ENCODE measurements at regions not wholly inside any gene's neighbourhood (a gene's known extent, or its start where the extent isn't known, plus 50 kb on each side); places are given as distances from the start of the nearest gene placed in this dataset.
"Not testable (repeated sequence)": the region's sequence is repeated elsewhere in the genome, so short reads cannot be mapped to it uniquely, and the experiment has no call there.

DNA sequence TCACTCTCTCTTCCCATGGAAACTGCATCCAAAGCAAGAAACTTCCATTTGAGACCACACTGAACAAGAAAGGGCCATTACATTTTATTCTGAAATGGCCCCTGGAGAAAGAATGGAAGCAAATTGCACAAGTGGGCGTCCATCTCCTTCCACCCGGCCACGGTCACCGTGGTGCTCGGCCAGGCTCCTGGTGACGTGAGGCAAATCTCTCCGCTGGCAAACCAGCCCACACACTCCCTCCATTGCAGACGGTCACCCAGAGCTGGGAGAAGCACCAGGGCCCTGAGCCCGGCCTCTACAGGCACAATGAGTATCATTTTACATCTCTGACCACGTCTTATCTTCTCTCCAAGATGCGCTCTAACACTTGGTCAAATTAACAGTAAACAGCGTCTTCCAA is 126.1 kb upstream of the FAM20C start:
- Histone ChIP-seq H3K36me3 (ENCODE audit: insufficient read depth, insufficient read length, low read length) (no peaks in the 10 kb centered on the region), H3K4me3 (ENCODE audit: insufficient read length, low read depth) (no peak overlapping the region), H3K27me3 (ENCODE audit: insufficient read depth, insufficient read length) (no peaks in the 10 kb centered on the region), H3K4me1 (ENCODE audit: insufficient read depth, insufficient read length) (peaks cover 13% of the 10 kb centered on the region), H3K9me3 (ENCODE audit: insufficient read depth, low read length) (no peaks in the 10 kb centered on the region; the same call in 1 of the 2 replicates), H3K9ac (ENCODE audit: insufficient read length, low read depth) (no peak overlapping the region)
- no peak for DNase-seq (ENCODE audit: low read depth, low spot score)
- TF ChIP-seq ZNF274 (IDR thresholded peaks at IDR 0.05; ENCODE audit: low read depth, low read length) (no peak), YY1 (IDR thresholded peaks at IDR 0.05; ENCODE audit: insufficient read depth, insufficient read length) (no peak), SUZ12 (IDR thresholded peaks at IDR 0.05; ENCODE audit: extremely low read depth, insufficient read depth, insufficient read length) (no peak)

GRCh38 chr7:66741-67140 is 125.6 kb upstream of the FAM20C start:
- Histone ChIP-seq H3K4me1 (ENCODE audit: insufficient read depth, insufficient read length) (peaks cover 13% of the 10 kb centered on the region), H3K27me3 (ENCODE audit: insufficient read depth, insufficient read length) (no peaks in the 10 kb centered on the region), H3K9me3 (ENCODE audit: insufficient read depth, low read length) (no peaks in the 10 kb centered on the region; the same call in 1 of the 2 replicates), H3K4me3 (ENCODE audit: insufficient read length, low read depth) (no peak overlapping the region), H3K9ac (ENCODE audit: insufficient read length, low read depth) (no peak overlapping the region), H3K36me3 (ENCODE audit: insufficient read depth, insufficient read length, low read length) (no peaks in the 10 kb centered on the region)
- DNase-seq (ENCODE audit: low read depth, low spot score), result no peak
- TF ChIP-seq SUZ12 (IDR thresholded peaks at IDR 0.05; ENCODE audit: extremely low read depth, insufficient read depth, insufficient read length) (no peak), ZNF274 (IDR thresholded peaks at IDR 0.05; ENCODE audit: low read depth, low read length) (no peak), YY1 (IDR thresholded peaks at IDR 0.05; ENCODE audit: insufficient read depth, insufficient read length) (no peak)

- H3K27me3 ChIP-seq (ENCODE audit: insufficient read depth, insufficient read length), result no peaks in the 10 kb centered on the region
- no peak overlapping the region for H3K4me3 ChIP-seq (ENCODE audit: insufficient read length, low read depth)
- H3K9me3 ChIP-seq (ENCODE audit: insufficient read depth, low read length), result no peaks in the 10 kb centered on the region; the same call in 1 of the 2 replicates
- H3K36me3 ChIP-seq (ENCODE audit: insufficient read depth, insufficient read length, low read length), result no peaks in the 10 kb centered on the region
- no peak for DNase-seq (ENCODE audit: low read depth, low spot score)
- peaks cover 13% of the 10 kb centered on the region for H3K4me1 ChIP-seq (ENCODE audit: insufficient read depth, insufficient read length)
- no peak for TF ChIP-seq SUZ12 (IDR thresholded peaks at IDR 0.05; ENCODE audit: extremely low read depth, insufficient read depth, insufficient read length)
- no peak for TF ChIP-seq YY1 (IDR thresholded peaks at IDR 0.05; ENCODE audit: insufficient read depth, insufficient read length)
- TF ChIP-seq ZNF274 (IDR thresholded peaks at IDR 0.05; ENCODE audit: low read depth, low read length), result no peak
- no peak overlapping the region for H3K9ac ChIP-seq (ENCODE audit: insufficient read length, low read depth)
Observed at GRCh38 chr7:67661-68395, 124.5 kb upstream of the FAM20C start.

- Histone ChIP-seq H3K4me3 (ENCODE audit: insufficient read length, low read depth) (no peak overlapping the region), H3K9me3 (ENCODE audit: insufficient read depth, low read length) (no peaks in the 10 kb centered on the region; the same call in 1 of the 2 replicates), H3K36me3 (ENCODE audit: insufficient read depth, insufficient read length, low read length) (no peaks in the 10 kb centered on the region), H3K27me3 (ENCODE audit: insufficient read depth, insufficient read length) (no peaks in the 10 kb centered on the region), H3K9ac (ENCODE audit: insufficient read length, low read depth) (no peak overlapping the region), H3K4me1 (ENCODE audit: insufficient read depth, insufficient read length) (peaks cover 13% of the 10 kb centered on the region)
- TF ChIP-seq ZNF274 (IDR thresholded peaks at IDR 0.05; ENCODE audit: low read depth, low read length) (no peak), YY1 (IDR thresholded peaks at IDR 0.05; ENCODE audit: insufficient read depth, insufficient read length) (no peak), SUZ12 (IDR thresholded peaks at IDR 0.05; ENCODE audit: extremely low read depth, insufficient read depth, insufficient read length) (no peak)
- DNase-seq (ENCODE audit: low read depth, low spot score), result no peak
Observed at GRCh38 chr7:68629-69028, 123.7 kb upstream of the FAM20C start.

DNA sequence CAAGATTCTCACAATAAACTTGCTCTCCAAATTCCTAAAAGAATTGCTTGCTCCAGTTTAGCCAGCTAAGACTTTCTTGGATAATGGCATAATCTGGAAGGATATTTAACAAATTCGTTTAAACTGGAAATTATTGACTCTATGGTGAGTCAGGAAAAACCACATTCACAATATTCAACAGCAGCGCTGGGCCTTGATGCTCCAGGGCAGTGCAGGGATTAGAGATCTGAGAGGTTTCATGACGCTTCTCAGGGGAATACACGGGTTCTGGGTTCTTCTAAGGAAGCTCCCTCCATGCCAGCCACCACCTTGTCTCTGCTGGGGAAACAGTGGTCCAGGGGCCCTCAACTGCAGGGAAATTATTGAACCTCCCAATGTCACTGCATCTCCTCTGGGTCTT is 123.3 kb upstream of the FAM20C start:
- H3K9ac ChIP-seq (ENCODE audit: insufficient read length, low read depth); DNase-seq (ENCODE audit: low read depth, low spot score); H3K36me3 ChIP-seq (ENCODE audit: insufficient read depth, insufficient read length, low read length); H3K4me3 ChIP-seq (ENCODE audit: insufficient read length, low read depth); H3K9me3 ChIP-seq (ENCODE audit: insufficient read depth, low read length); H3K27me3 ChIP-seq (ENCODE audit: insufficient read depth, insufficient read length): not testable (repeated sequence)
- H3K4me1 ChIP-seq (ENCODE audit: insufficient read depth, insufficient read length), result peaks cover 13% of the 10 kb centered on the region

DNA sequence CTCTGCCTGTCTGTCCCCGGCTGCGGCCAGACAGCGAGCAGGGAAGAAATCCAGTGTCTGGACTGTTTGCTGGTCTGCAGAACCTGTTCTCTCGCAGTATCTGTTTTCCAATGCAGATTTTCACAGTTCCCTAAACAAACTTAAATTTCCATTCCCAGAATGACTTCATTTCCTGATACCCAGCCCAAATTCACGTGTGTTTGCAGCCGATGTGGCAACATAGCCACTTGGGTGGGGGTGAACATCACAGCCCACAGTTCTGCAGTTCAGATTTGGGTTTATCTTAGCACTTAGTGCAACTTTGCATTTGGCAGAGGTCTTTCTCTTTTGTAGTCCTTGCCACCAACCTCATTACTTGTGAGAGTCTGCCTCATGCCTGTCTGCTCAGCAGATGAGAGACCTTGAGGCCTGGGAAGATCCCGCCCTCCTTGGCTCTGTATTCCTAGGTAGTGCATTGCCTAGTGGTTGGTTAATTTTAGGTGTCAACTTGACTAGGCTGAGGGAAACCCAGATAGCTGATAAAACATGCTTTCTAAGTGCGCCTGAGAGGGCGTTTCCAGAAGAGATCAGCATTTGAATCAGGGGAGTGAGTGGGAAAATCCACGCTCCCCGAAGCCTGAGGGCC is 122.8 kb upstream of the FAM20C start:
- not testable (repeated sequence) for H3K27me3 ChIP-seq (ENCODE audit: insufficient read depth, insufficient read length); H3K9me3 ChIP-seq (ENCODE audit: insufficient read depth, low read length); DNase-seq (ENCODE audit: low read depth, low spot score); H3K9ac ChIP-seq (ENCODE audit: insufficient read length, low read depth); H3K4me3 ChIP-seq (ENCODE audit: insufficient read length, low read depth); H3K36me3 ChIP-seq (ENCODE audit: insufficient read depth, insufficient read length, low read length); H3K4me1 ChIP-seq (ENCODE audit: insufficient read depth, insufficient read length)

- H3K4me3 ChIP-seq (ENCODE audit: insufficient read length, low read depth); DNase-seq (ENCODE audit: low read depth, low spot score); H3K27me3 ChIP-seq (ENCODE audit: insufficient read depth, insufficient read length); H3K4me1 ChIP-seq (ENCODE audit: insufficient read depth, insufficient read length); H3K9ac ChIP-seq (ENCODE audit: insufficient read length, low read depth); H3K9me3 ChIP-seq (ENCODE audit: insufficient read depth, low read length); H3K36me3 ChIP-seq (ENCODE audit: insufficient read depth, insufficient read length, low read length): not testable (repeated sequence)
Observed at GRCh38 chr7:70207-70606, 122.2 kb upstream of the FAM20C start.

- H3K9ac ChIP-seq (ENCODE audit: insufficient read length, low read depth); H3K27me3 ChIP-seq (ENCODE audit: insufficient read depth, insufficient read length); H3K4me1 ChIP-seq (ENCODE audit: insufficient read depth, insufficient read length); H3K9me3 ChIP-seq (ENCODE audit: insufficient read depth, low read length); H3K4me3 ChIP-seq (ENCODE audit: insufficient read length, low read depth); H3K36me3 ChIP-seq (ENCODE audit: insufficient read depth, insufficient read length, low read length); DNase-seq (ENCODE audit: low read depth, low spot score): not testable (repeated sequence)
Observed at GRCh38 chr7:70989-71388, 121.4 kb upstream of the FAM20C start.

DNA sequence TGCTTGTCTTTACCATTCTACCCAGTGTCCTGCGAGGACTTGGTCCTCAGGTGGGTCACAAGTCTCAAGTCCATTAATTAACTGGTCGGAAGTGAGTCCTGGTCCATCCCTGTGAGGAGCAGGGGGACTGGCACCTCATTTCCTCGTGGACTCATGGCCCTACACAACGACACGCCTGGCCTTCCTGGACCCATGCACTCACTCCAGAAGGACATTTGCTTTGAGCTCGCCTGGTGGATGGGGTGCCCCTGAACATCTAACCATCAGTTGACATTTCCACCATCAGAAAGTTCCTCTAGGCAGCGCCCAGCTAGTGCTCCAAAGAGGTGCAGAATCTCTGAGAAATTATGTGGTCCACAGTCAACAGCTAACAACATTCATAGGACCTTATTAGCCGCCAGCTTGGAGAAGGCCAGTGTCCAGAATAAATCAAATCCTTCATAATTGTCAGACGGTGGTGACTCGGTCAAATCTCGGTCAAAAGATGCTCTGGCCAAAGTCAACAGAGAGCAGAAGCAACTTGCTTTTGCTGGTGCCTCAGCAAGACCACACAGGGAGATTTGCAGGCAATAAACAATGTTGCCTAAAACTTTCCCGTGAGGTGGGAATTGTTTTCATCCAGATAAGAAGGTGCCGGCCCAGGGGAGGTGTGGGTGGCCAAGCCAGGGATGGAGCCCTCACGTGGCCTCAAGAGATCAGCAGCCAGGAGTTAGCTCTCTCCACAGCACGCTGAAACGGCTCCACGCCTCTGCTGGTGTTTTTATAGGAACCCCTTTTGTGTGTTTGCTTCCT is 119.9 kb upstream of the FAM20C start:
- not testable (repeated sequence) for H3K27me3 ChIP-seq (ENCODE audit: insufficient read depth, insufficient read length); DNase-seq (ENCODE audit: low read depth, low spot score); H3K4me1 ChIP-seq (ENCODE audit: insufficient read depth, insufficient read length); H3K9ac ChIP-seq (ENCODE audit: insufficient read length, low read depth); H3K4me3 ChIP-seq (ENCODE audit: insufficient read length, low read depth); H3K36me3 ChIP-seq (ENCODE audit: insufficient read depth, insufficient read length, low read length); H3K9me3 ChIP-seq (ENCODE audit: insufficient read depth, low read length)

GRCh38 chr7:73058-73331 is 119.4 kb upstream of the FAM20C start:
- H3K27me3 ChIP-seq (ENCODE audit: insufficient read depth, insufficient read length); DNase-seq (ENCODE audit: low read depth, low spot score); H3K9me3 ChIP-seq (ENCODE audit: insufficient read depth, low read length); H3K4me1 ChIP-seq (ENCODE audit: insufficient read depth, insufficient read length); H3K4me3 ChIP-seq (ENCODE audit: insufficient read length, low read depth); H3K36me3 ChIP-seq (ENCODE audit: insufficient read depth, insufficient read length, low read length); H3K9ac ChIP-seq (ENCODE audit: insufficient read length, low read depth): not testable (repeated sequence)
